Suppressor macrophage treated with lipopolysaccharide for 4 hours (primary cell): ENCODE measurements at regions not wholly inside any gene's neighbourhood (a gene's known extent, or its start where the extent isn't known, plus 50 kb on each side); places are given as distances from the start of the nearest gene placed in this dataset.

Source experiments
- DNase-seq: peaks from one replicate; pipeline ENCODE4 v3.0.0-alpha.2; 2020

DNA sequence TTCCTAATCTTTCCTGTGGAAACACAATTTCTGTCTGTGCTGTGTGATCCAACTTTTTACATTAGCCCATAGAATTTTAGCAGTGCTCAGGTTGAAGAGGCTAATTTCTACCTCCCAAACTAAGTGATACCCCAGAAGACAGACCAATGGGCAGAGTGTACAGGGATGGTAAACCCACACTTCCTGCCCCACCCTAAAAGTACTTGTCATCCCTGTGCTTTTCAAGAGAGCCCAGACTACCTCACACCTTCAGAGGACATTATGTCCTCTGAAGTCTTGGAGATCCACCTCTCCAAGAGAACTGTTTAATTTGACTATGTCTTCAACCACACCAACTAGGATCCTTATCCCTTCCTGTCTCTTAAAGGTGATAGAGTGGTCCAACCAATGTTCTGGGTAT lies 82.0 kb upstream of the ACSL1 start:
- DNase-seq, result no peak

DNA sequence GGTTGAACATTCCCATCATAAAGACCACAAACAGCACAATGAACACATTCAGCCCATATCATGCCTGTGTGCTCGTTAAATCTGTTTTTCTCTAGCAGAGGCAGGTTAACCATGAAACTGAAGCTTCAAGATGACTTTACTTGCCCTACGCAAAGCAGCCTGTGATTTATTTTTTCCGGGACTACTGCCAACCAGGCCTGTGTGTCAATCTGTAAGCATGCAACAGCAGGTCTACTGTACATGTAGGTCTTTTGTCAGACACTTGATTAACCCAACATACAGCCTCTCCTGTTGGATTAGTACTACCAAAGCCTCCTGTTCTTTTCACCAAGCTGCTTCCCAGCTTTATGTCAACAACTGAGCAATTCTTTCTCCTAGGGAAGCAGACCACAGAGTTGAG lies 85.5 kb upstream of the ACSL1 start:
- DNase-seq, result no peak

DNA sequence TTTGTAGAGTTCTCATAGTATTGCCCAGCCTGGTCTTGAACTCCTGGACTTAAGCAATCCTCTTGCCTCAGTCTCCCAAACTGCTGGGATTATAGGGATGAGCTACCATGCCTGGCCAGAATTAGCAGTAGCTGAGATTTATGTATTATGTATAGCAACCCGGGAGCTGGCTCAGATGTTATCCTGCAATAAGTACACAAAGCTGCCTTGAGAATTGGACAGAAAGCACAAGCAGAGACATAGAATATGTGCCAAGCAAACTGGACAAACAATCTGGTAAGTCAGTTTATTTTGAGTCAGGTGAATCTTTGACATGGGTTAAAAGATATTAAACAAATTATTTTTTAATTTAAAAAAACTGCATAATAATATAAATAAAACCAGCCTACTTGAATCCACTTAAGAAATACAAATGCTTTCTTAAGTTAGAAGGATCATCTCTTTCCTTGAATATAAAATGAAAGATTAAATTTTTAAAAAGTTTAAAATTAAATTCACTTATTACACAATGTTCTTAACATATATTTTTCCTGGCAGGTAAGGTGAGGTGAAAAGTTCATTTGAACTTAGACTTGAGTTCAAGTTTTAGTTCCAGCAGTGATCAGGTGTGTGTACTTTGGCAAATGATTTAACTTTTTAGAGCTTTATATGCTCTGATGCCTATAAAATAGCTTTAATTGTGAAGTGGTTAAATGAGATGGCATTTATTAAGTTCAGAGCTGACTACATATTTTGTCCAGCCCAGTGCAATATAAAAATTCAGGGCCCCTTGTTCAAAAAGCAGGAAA lies 87.8 kb upstream of the ACSL1 start:
- no peak for DNase-seq

DNA sequence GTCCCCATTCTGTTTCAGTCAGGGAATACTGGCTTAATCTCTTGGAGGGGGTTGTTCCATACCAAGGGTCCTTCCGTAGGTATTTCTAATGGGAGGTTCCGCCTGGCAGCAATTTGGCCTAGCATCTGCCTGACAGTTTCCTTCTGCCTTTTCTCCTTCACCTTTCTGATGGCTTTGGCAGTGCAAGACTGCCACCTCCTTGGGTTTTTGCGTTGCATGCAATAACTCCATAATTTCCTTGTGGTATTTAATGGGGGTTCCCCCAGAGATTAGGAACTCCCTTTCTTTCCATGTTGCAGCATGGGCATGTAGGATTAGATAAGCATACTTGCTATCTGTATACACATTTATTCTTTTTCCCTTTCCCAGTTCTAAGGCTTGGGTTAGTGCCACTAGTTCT lies 93.0 kb upstream of the ACSL1 start:
- DNase-seq, result peak; percentile 17

DNA sequence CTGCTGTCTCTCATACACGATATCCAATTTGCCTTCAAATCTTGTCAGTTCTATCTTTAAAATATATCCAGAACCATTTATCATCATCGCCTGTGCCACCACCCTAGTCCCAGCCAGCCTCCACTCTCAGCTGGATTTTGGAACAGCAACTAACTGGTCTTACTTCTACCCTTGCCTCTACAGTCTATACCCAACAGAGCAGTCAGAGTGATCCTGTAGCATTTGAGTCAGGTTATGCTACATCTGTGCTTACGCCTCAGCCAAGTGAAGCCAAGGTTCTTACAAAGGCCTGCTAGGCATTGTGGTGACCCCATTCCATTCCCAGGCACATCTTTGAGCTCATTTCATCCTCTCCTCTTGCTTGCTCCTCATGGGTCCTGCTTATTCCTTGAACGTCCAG lies 95.7 kb upstream of the ACSL1 start:
- DNase-seq, result no peak

DNA sequence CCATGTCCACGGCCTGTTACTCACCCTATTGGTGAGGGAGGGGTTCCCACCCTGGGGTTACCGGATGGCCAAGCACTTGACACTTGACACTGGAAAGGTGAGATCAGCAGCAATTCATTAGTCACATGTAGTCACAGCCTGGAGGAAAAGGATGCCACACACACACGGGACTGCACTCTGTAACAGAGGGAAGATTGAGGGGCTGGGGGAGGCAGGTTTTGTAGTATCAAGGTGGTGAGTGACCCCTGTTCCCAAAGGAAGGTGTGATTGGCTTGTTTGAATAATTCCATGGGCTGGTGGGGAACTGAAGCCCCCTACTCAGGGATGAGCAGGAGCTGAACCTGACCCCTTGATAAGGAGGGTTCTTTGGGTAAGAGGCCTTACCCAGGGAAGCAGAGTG lies 96.0 kb upstream of the HELT start:
- no peak for DNase-seq

DNA sequence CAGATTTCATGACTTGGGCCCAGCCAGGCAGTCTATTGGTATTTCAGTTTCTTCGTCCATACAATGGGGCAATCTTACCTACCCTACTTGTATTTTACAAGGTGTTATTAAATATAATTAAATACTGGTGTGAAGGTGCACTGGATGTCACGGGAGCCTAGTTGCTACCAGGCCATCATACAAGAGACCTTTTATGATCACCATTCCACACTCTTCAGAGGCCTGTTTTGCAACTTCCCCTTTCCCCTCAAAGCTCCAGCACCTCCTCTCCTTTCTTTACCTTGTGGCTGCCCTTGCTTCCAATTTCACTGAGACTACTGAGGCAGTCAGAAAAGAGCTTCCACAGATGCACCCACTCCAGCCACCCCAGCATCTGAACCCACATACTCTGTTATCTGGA lies 93.8 kb upstream of the HELT start:
- peak; percentile 16 for DNase-seq

DNA sequence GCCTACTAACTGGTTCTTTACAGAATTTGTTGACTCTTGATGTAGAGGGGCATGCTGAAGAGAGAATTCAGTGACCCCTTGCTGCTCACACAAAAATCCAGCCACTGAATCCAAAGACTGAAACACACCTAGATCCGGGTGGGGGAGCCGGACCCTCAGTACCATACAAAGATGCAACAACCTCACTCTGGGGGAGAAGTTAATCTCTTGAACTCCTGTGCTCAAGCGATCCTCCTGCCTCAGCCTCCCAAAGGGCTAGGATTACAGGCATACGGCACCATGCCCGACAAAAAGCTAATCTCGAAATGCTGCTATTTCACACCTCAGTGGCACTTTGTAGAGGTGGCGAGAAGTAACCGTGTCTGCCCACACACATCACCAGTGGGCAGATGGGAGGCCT lies 88.8 kb upstream of the HELT start:
- DNase-seq, result no peak

DNA sequence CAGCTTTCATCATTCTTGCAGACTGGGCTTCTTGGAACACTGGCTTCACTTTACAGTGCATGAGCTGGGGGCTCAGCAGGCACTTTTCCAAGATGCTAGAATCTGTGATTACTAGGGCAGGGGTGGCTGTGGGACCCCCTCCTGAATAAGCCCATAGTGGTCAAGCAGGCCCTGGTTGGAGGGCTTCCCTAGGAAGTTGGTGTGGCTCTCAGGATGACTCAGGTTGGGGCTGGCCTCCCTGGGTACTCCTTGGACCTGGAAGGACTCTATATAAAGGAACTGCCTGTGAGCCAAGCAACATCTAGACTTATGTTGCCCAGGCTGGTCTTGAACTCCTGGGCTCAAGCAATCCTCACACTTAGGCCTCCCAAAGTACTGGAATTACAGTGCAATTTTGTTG lies 88.3 kb upstream of the HELT start:
- no peak for DNase-seq

DNA sequence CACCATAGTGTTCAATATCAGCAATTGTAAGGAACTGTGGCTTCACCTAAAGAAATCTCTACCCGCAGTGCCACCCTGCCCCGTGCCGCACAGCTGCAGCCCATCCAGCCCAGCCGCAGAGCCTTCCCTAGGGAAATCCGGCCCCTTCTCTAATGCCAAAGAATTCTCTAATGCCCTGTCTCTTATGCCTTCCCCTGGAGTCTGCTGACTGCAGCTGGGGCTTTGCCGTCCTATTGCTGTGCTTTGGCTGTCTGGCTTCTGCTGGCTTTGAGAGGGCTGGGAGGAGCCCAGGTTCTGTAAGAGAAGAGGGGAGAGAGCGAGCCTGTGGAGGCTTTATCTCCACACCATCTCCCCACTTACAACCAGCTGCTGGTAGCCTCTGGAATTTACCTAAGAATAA lies 85.9 kb upstream of the HELT start:
- DNase-seq, result no peak

DNA sequence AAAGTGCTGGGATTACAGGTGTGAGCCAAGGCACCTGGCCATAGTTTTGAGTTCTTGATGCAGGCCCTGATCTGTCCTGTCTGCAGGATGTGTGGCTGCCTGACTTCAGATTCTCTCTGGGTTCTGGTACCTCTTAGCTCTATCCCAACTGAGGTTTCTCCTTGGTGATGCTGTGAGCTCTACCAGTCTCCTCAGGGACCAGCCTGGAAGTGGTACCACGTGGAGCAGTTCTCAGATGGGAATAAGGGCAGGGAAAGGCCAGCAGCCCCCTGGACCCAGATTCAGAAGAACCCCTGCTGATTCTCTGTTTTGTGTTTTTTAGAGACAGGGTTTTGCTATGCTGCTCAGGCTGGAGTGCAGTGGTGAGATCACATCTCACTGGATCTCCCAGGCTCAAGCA lies 85.0 kb upstream of the HELT start:
- no peak for DNase-seq

DNA sequence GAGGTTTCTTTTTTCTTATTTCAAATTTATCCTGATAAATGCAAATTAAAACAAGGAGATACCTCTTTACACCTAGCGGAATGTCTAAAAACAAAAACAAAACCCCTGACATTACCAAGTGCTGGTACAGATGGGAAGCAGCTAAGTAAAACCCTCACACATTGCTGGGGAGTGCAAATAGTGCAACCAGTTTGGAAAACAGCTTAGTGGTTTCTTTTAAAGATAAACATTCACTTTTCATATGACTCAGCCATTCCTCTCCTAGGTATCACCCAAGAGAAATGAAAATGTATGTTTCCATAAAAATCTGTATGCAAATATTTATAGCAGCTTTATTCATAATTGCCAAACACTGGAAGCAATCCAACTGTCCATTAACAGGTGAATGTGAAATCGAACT lies 84.1 kb upstream of the HELT start:
- DNase-seq, result peak; percentile 8

DNA sequence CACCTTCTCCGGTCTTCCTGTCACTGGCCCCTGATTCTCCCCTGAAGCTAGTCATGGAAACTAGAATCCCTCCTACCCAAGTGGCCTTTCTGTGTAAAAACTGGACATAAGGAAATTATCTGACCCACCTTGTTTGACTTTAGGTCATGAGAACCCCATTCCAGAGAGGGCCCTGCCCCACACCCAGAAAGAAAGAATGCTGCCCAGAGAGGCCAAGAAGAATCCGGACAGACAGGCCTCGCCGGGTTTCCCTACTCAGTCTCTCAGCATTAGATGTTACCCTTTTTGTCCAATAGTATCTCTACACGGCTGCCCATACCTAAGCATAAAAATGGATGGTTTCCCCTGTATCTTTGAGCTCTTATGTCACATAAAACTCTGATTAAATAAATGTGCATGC lies 83.3 kb upstream of the HELT start:
- DNase-seq, result no peak

DNA sequence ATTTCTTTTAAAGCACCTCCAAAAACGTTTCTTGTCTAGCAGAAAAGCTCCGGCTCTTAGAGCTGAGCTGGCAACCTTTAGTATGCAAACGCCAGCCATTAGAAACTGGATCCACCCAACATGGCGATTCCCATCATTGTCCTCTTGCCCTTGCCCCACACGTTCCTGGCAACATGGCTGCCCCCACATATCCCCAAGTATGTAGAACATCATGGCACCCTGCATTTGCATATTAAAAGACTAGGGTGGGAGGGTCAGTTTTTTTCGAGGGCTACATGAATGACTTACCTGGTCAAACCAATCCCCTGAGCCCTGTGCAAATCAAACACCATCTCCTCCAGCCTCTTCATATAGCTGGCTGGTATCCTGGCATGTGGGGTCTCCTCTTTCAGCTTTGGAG lies 82.2 kb upstream of the HELT start:
- DNase-seq, result no peak

DNA sequence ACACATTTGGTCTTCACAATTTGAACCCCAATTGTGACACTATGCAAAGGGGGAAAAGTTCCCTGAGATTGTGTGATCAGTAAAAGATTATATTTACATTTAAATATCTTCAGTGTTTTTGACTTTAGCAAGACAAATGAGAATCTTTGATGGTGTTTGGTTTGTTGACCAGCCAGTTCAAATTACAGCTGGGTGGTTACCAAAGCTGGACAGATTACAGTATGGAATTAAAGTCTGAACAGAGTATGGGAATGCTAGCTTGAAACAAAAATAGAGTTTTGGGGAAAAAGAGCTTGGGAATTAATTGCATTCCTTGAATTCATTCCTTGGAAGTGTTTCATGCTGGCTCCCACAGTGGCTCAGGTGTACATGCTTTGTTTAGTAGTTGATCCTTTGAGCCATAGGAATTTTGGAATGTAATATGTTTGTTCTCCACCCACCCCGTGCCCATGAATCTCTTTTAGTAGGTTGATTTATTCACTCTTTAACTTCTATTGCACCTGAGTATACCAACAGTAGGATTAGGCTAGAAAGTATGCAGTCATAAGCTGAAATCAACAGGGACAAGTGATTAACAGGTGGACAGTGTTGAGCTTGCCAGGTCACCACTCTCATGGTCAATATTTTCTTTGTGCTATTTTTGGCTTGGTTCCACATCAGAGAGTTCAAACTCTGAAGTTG lies 81.1 kb upstream of the HELT start:
- no peak for DNase-seq

DNA sequence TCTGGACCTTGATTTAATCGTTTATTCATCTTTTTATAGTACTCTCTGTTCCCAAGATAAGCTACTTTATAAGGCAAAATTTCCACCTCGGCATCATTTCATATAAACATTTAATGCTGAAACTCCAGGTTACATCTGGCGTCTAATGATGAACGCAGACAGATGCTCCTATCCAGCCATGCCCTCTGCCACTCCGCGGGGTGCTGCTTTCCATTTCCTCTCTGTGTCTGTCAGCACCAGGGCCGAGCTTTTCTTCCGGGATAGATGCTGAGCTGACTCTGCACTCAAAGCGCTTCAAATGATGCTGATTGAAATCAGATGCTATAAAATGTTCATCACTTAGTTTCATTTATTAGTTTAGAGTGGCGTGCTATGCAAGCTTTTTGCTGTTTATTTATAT lies 80.5 kb upstream of the HELT start:
- DNase-seq, result no peak

DNA sequence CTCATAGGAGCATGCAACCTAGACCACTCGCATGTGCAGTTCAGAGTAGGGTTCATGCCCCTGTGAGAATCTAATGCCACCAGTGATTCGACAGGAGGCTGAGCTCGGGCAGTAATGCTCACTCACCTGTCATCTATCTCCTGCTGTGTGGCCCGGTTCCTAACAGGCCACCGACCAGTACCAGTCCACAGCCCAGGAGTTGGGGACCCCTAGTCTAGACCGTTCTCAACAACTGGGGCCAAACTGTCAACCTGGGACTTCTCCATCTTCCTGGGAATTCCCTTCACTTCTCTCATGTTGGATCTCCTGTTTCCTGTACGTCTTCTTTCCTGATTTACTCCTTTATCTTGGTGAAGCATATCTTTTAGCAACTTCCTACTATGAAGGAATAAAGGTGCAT lies 79.4 kb upstream of the HELT start:
- no peak for DNase-seq

DNA sequence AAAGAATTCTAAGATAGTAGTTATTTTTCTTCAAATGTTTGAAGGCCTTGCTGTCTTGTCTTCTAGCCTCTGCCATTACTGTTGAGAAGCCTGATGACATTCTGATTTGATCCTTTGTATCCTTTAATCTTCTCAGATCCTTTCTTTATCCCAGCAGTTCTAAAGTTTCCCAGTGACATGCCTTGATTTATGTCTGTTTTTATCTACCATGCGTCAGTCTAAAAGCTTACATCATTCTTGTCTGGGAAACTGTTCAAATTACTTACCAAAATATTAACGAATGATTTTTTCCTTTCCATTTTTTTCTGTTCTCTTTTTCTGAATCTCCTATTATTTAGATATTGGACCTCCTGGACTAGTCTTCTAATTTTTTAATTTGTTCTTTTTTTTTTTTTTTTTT lies 78.3 kb upstream of the HELT start:
- DNase-seq, result no peak

DNA sequence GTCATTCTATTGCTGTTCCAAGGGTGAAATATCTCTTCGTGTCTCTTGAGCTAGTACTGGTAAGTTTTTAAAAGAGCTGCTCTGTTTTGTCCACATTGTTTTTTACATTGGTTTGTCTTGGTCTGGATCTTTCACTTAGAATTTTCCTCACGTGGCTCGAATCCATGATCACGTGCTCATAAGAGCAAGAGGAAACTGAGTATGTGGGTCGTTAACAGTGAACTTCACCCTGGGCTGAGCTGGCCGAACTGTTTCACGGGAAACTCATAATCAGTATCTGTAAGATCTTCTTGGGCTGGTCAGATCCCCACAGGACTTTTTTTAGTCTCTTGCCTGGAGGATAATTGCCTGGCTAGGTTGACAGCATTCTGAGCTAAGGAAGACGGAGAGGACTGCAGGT lies 77.8 kb upstream of the HELT start:
- DNase-seq, result no peak

DNA sequence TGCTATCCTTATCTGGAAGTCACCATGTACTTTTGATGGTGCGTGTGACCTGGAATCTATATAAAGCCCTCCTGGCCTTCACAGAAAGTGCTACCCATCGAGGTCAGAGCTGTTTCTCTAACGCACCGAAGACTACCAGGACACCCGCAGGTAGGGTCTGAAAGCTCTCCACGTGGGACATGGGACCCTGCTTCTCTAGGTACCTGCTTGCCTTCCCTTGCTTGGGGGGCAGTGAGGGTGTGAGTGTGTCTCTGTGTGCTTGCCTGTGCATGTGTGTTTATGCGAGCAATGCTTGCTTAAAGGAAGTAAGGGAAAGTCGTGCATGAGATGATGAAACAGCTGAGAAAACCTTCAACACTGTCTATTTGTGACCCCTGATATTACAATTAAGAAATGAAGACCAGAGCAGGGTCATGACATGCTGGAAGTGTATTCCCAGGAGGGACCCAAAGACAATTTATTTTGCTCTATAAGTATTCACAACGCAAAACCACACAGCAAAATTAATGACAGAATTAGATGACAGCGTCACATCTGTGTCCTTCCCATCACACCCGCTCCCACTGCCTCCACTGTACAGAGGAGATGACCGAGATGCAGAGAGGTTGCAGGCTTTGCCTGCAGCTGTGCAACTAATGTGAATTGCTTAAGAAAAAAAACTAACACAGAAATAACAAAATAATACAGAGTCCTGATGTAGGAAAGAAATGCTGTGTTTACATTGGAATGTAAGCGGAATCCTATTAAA lies 76.4 kb upstream of the HELT start:
- no peak for DNase-seq

DNA sequence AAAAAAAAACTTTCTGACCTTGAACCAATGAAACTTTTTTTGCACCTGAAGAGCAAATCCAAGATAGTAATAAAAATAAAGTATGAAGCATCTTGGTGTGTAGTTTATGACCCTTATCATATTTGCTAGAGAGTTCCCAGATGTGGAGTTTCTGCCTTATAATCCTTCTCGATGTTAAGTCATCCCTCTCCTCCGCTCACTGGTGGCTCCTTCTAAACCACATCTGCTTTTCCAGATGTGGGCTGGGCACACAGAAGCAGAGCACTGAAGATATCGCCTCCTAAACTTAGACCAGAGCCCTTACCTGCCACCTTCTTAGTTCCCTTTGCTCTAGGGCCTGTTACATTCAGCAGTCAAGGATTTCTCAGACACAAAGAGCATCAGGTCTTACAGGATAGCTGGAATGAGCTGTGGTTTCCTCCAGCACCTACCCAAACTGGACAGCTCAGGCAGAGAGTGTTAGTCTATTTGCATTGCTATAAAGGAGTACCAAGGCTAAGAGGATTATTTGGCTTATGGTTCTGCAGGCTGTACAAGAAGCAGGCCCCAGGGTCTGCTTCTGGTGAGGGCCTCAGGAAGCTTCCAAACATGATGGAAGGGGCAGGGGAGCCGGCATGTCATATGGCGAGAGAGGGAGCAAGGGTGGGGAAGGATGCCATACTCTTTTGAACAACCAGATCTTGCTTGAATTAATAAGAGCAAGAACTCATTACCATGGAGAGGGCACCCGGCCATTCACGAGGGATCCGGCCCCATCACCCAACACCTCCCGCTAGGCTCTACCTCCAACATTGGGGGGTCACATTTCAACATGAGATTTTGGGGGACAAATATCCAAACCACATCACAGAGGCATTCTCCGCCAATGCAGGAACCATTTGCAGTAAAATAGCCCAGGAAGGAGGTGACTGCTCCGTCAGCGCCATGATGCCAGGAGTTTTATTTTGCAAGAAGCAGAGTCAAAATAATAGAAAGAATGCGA lies 75.6 kb upstream of the HELT start:
- no peak for DNase-seq

DNA sequence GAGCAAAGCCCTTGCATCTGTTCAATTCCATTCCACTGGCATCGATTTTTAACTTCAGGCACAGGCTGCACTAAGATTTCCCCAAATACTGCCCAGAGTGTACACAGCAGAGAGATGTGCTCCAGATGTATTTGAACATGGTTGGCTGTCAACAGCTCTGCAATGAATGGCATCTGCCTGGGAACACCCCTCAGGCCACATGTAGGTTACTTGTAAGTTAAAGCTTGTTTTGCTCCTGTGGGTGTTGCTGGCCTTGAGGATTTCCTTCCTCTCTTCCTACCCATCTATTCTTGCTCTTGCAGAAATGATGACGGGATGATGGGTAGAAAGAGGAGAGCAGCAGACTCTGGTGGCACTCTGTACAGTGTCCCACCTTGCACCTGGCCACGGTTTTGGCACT lies 69.3 kb upstream of the HELT start:
- no peak for DNase-seq
